Ishikawa (cell line): ENCODE measurements at regions not wholly inside any gene's neighbourhood (a gene's known extent, or its start where the extent isn't known, plus 50 kb on each side); places are given as distances from the start of the nearest gene placed in this dataset.

ENCODE experiments used
- CEBPB ChIP-seq: IDR thresholded peaks from 2 replicates; pipeline ENCODE4 v1.6.1; 2012
- CREB1 ChIP-seq: IDR thresholded peaks from 2 replicates; pipeline ENCODE4 v1.6.1; 2012; ENCODE audit warnings: low read depth
- EGR1 ChIP-seq: IDR thresholded peaks from 2 replicates; pipeline ENCODE4 v1.6.1; 2012
- EP300 ChIP-seq: IDR thresholded peaks from 2 replicates; pipeline ENCODE4 v1.6.1; 2012; ENCODE audit warnings: borderline replicate concordance
- FOXM1 ChIP-seq: IDR thresholded peaks from 2 replicates; pipeline ENCODE4 v1.6.1; 2012; ENCODE audit warnings: low read depth, borderline replicate concordance
- NFIC ChIP-seq: IDR thresholded peaks from 2 replicates; pipeline ENCODE4 v1.6.1; 2012
- RAD21 ChIP-seq: IDR thresholded peaks from 2 replicates; pipeline ENCODE4 v1.6.1; 2012; ENCODE audit warnings: low read depth
- TAF1 ChIP-seq: IDR thresholded peaks from 2 replicates; pipeline ENCODE4 v1.6.1; 2012; ENCODE audit warnings: low read depth, mild to moderate bottlenecking
- TCF12 ChIP-seq: IDR thresholded peaks from 2 replicates; pipeline ENCODE4 v1.6.1; 2012; ENCODE audit warnings: low read depth
- TEAD4 ChIP-seq: IDR thresholded peaks from 2 replicates; pipeline ENCODE4 v1.6.1; 2012
- YY1 ChIP-seq: IDR thresholded peaks from 2 replicates; pipeline ENCODE4 v1.6.1; 2012; ENCODE audit warnings: low read depth
- ZBTB7A ChIP-seq: IDR thresholded peaks from 2 replicates; pipeline ENCODE4 v1.6.1; 2012; ENCODE audit warnings: low read depth
- TF ChIP-seq, protein P1 (sequence below): IDR thresholded peaks from 2 replicates; pipeline ENCODE4 v1.6.1; 2012
- TF ChIP-seq, protein P2 (sequence below): IDR thresholded peaks from 2 replicates; pipeline ENCODE4 v1.6.1; 2012; ENCODE audit warnings: low read depth, mild to moderate bottlenecking
- TF ChIP-seq, protein P3 (sequence below): IDR thresholded peaks from 2 replicates; pipeline ENCODE4 v1.6.1; 2012

DNA sequence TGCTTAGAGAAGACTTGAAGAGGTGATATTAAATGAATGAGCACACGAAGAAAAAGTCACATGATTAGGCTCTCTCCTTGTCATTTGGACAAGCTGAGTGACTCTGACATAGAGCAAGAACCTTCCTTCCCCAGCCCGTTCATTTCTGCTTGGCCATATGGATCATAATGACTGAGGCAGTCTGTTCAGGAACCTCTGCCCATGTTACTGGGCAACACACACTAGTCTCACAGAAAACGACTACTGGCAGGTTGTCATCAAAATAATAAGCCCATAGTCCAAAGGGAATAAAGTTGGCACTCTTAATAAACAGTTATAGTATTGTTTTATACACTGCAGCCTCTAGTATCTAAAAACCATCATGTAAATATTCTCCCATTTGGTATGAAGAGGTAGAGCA is 635.0 kb downstream of the REEP3 start:
- TF ChIP-seq CREB1, result no peak

DNA sequence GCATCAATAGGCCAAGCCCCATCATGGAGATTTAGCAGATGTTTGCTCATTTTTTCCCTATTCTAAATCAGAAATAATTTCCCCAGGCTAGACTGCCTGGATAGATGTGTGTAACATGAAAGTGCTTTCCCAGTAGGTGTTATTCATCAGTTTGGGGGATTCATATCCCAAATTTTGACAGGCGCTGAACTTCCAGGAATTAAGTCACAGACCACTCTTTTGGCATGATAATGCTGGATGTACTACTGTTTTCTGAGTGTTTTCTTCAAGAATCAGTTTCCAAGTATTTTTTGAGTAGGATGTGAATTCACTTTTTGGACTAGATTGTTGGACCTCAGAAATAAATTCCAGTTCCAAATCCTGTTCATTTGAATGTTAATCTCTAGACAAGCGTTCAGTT is 637.4 kb downstream of the REEP3 start:
- TF ChIP-seq, protein P1, sequence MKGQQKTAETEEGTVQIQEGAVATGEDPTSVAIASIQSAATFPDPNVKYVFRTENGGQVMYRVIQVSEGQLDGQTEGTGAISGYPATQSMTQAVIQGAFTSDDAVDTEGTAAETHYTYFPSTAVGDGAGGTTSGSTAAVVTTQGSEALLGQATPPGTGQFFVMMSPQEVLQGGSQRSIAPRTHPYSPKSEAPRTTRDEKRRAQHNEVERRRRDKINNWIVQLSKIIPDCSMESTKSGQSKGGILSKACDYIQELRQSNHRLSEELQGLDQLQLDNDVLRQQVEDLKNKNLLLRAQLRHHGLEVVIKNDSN, result no peak
- TF ChIP-seq, protein P2, sequence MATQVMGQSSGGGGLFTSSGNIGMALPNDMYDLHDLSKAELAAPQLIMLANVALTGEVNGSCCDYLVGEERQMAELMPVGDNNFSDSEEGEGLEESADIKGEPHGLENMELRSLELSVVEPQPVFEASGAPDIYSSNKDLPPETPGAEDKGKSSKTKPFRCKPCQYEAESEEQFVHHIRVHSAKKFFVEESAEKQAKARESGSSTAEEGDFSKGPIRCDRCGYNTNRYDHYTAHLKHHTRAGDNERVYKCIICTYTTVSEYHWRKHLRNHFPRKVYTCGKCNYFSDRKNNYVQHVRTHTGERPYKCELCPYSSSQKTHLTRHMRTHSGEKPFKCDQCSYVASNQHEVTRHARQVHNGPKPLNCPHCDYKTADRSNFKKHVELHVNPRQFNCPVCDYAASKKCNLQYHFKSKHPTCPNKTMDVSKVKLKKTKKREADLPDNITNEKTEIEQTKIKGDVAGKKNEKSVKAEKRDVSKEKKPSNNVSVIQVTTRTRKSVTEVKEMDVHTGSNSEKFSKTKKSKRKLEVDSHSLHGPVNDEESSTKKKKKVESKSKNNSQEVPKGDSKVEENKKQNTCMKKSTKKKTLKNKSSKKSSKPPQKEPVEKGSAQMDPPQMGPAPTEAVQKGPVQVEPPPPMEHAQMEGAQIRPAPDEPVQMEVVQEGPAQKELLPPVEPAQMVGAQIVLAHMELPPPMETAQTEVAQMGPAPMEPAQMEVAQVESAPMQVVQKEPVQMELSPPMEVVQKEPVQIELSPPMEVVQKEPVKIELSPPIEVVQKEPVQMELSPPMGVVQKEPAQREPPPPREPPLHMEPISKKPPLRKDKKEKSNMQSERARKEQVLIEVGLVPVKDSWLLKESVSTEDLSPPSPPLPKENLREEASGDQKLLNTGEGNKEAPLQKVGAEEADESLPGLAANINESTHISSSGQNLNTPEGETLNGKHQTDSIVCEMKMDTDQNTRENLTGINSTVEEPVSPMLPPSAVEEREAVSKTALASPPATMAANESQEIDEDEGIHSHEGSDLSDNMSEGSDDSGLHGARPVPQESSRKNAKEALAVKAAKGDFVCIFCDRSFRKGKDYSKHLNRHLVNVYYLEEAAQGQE, result no peak
- TF ChIP-seq RAD21, result no peak
- no peak for TF ChIP-seq FOXM1
- no peak for TF ChIP-seq TEAD4
- TF ChIP-seq, protein P3, sequence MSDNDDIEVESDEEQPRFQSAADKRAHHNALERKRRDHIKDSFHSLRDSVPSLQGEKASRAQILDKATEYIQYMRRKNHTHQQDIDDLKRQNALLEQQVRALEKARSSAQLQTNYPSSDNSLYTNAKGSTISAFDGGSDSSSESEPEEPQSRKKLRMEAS, result no peak
- no peak for TF ChIP-seq NFIC
- no peak for TF ChIP-seq TAF1
- TF ChIP-seq ZBTB7A, result no peak
- no peak for TF ChIP-seq EGR1
- TF ChIP-seq TCF12, result no peak
- no peak for TF ChIP-seq CEBPB
- TF ChIP-seq EP300, result no peak
- no peak for TF ChIP-seq CREB1
- TF ChIP-seq YY1, result no peak

DNA sequence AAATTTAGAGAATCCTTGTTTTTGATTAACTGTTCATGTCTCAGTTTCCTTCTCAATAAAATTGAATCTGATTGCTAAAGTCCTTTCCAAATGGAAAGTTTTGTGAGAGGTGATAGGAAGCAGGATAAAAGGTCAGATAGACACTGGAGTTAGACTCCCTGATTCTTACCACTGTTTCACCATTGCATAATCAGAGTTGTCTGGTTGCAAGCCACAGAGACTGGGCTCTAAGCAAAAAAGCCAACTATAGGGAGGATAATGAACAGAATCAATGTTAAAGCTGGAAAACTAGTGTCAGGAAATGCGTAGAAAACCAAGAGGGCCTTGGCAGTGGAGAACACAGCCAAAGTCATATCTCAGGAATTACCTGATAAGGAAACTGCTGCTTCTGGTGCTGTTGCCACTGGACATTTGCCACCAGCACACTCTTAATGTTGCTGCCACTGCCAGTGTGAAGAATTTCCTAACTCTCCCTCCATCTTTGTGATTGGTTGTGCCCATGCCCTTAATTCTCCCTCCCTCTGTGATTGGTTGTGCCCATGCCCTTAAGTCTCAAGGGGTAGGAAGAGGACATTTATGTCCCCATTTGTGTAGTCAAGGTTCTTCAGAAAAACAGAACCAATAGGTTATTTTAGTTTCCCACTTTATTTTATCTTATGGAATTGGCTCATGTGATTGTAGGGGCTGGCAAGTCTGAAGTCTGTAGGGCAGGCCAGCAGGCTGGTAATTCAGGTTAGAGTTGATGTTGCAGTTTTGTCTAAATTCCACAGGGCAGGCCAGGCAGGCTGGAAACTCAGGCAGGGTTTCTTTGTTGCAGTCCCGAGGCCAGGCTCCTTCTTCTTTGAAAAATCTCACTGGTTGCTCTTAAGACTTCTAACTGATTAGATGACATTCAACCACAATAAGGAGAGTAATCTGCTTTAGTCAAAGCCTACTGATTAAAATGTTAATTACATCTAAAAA is 639.0 kb downstream of the REEP3 start:
- TF ChIP-seq EP300 (no peak), CEBPB (no peak), TCF12 (no peak), TEAD4 (no peak), RAD21 (no peak), TAF1 (no peak), NFIC (no peak), ZBTB7A (no peak), YY1 (no peak), EGR1 (no peak), FOXM1 (no peak), CREB1 (no peak)
- TF ChIP-seq, protein P2, result no peak
- TF ChIP-seq, protein P3, result no peak
- TF ChIP-seq, protein P1, result no peak

DNA sequence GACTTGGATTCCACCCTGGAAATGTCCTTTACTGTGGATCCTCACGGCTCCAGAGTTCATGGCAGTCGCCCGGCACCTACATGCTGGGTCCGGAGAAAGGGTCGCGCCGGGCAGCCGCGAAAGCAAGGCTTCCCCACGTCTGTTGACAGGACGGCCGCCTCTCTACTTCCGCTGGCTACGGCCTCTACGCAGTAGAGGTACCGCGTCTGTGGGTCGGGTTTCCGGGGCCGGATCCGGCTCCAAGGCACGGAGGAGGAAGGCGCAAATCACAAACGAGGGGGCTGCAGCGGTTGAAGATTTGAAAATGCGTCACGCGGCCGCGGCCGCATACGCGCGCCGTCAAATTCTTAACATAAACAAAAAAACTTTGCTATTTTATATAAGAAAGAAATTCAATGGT is 649.6 kb downstream of the REEP3 start:
- TF ChIP-seq FOXM1, result no peak
- no peak for TF ChIP-seq EP300
- TF ChIP-seq, protein P3, result no peak
- TF ChIP-seq ZBTB7A, result no peak
- no peak for TF ChIP-seq RAD21
- TF ChIP-seq TCF12, result no peak
- TF ChIP-seq, protein P2, result no peak
- no peak for TF ChIP-seq TAF1
- TF ChIP-seq, protein P1, result no peak
- no peak for TF ChIP-seq EGR1
- no peak for TF ChIP-seq CREB1
- no peak for TF ChIP-seq NFIC
- TF ChIP-seq TEAD4, result no peak
- TF ChIP-seq CEBPB, result no peak
- no peak for TF ChIP-seq YY1
